Uterus (tissue), 3 donors: ENCODE measurements at regions not wholly inside any gene's neighbourhood (a gene's known extent, or its start where the extent isn't known, plus 50 kb on each side); places are given as distances from the start of the nearest gene placed in this dataset.

Source experiments
- DNase-seq, 2 donors: peaks; one replicate each; pipeline ENCODE4 v3.0.0-alpha.2; 2019 to 2020
- H3K27ac ChIP-seq, 2 donors: fragments of 200-600 bp; sonication (generic); 1 replicate in 1 of 2; 2 replicates in 1 of 2; pipeline ENCODE4 v1.5.1; 2016 to 2018
- H3K27me3 ChIP-seq, 2 donors: fragments of 200-600 bp; sonication (generic); one replicate each; pipeline ENCODE4 v1.5.1; 2018 to 2019; ENCODE audit warnings: control low read depth in 1 of 2
- H3K36me3 ChIP-seq, 2 donors: fragments of 200-600 bp; sonication (generic); one replicate each; pipeline ENCODE4 v1.5.1; 2019; ENCODE audit warnings: control low read depth in 1 of 2
- H3K4me1 ChIP-seq, 2 donors: fragments of 200-600 bp; sonication (generic); one replicate each; pipeline ENCODE4 v1.5.1; 2018 to 2019; ENCODE audit warnings: control low read depth in 1 of 2
- H3K4me3 ChIP-seq, 2 donors: fragments of 200-600 bp; sonication (generic); 1 replicate in 1 of 2; 2 replicates in 1 of 2; pipeline ENCODE4 v1.5.1; 2018 to 2019; ENCODE audit warnings: mild to moderate bottlenecking in 1 of 2
- H3K9me3 ChIP-seq, 2 donors: fragments of 200-600 bp; sonication (generic); one replicate each; pipeline ENCODE4 v1.5.1; 2019; ENCODE audit warnings: control low read depth in 1 of 2
- CTCF ChIP-seq, 4 experiments: fragments of 200-600 bp in 2 of 4; fragments of 450-650 bp in 2 of 4; sonication (generic) in 2 of 4; IDR thresholded peaks; one replicate each; pipeline ENCODE4 v1.5.1; 2016 to 2019; ENCODE audit warnings: antibody characterized with exemption in 4 of 4, mild to moderate bottlenecking in 2 of 4, moderate library complexity in 1 of 4
- POLR2A ChIP-seq, 2 donors: fragments of 450-650 bp; IDR thresholded peaks; one replicate each; pipeline ENCODE4 v1.6.1; 2016; ENCODE audit warnings: antibody characterized with exemption in 2 of 2, mild to moderate bottlenecking in 1 of 2, moderate library complexity in 1 of 2
- intact Hi-C: fragments of 100-400 bp; cut with DNase I; formaldehyde crosslinking; loops from one replicate; pipeline ENCODE4 v1.15.1; 2023; ENCODE audit warnings: low total_unique reads
- donor health status: DM: yes; HTN: yes; CAD: no.

- Histone ChIP-seq H3K4me3 (no peak overlapping the region), H3K36me3 (no peaks in the 10 kb centered on the region), H3K27me3 (no peaks in the 10 kb centered on the region), H3K9me3 (no peaks in the 10 kb centered on the region), H3K4me1 (no peaks in the 10 kb centered on the region), H3K27ac (no peak overlapping the region)
- DNase-seq = no peak
- TF ChIP-seq CTCF (IDR thresholded peaks at IDR 0.05) (no peak), POLR2A (IDR thresholded peaks at IDR 0.05) (no peak)
- intact Hi-C loops = no loop called here
Measured at GRCh38 chr5:155960177-155960576, 366.8 kb upstream of the SGCD start.

DNA sequence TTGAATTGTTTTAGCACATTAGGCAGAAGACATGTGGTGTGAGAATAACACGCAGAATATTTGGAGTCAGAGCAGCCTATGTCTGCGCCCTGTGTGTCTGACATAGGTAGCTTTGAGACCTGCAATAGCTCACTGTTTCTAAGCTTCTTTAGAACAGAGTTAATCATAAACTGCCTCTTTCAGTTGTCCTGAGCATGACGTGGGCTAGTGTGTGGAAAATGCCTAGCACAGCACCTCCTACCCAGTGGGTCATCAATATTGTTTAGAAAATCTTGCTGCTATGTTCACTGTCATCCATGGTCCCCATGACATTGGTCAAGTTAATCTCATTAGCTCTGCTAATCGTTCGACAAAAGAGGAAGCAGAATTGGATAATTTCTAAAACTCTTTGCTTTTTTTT is 357.4 kb upstream of the SGCD start:
- no peak overlapping the region for H3K4me3 ChIP-seq
- H3K9me3 ChIP-seq = no peaks in the 10 kb centered on the region
- no peak overlapping the region for H3K27ac ChIP-seq
- H3K4me1 ChIP-seq = no peaks in the 10 kb centered on the region
- intact Hi-C loops = no loop called here
- no peaks in the 10 kb centered on the region for H3K36me3 ChIP-seq
- no peaks in the 10 kb centered on the region for H3K27me3 ChIP-seq
- no peak for TF ChIP-seq CTCF (IDR thresholded peaks at IDR 0.05)
- no peak for TF ChIP-seq POLR2A (IDR thresholded peaks at IDR 0.05)
- DNase-seq = no peak

DNA sequence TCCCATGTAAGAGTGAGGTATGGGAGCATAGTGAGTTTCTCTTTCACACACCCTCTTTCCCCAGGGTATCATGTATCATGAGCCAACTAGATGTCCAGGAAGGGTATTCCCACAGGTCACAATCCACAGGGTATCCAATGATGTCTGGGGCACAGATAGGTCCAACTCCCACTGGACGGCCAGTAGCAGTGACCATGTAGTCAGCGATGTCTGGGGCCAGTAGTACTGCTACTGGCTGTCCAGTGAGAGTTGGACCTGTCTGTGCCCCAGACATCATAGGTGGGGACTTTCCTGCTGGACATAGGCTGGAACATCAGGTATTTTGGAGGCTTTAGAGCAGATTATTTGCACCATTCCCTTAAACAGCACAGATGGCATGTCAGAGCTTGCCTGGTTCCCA is 352.6 kb upstream of the SGCD start:
- no peaks in the 10 kb centered on the region for H3K36me3 ChIP-seq
- TF ChIP-seq CTCF (IDR thresholded peaks at IDR 0.05) = no peak
- no peak for TF ChIP-seq POLR2A (IDR thresholded peaks at IDR 0.05)
- H3K9me3 ChIP-seq = no peaks in the 10 kb centered on the region
- no peaks in the 10 kb centered on the region for H3K27me3 ChIP-seq
- H3K4me1 ChIP-seq = no peaks in the 10 kb centered on the region
- DNase-seq = no peak
- no peak overlapping the region for H3K4me3 ChIP-seq
- H3K27ac ChIP-seq = no peak overlapping the region
- intact Hi-C loops = no loop called here

DNA sequence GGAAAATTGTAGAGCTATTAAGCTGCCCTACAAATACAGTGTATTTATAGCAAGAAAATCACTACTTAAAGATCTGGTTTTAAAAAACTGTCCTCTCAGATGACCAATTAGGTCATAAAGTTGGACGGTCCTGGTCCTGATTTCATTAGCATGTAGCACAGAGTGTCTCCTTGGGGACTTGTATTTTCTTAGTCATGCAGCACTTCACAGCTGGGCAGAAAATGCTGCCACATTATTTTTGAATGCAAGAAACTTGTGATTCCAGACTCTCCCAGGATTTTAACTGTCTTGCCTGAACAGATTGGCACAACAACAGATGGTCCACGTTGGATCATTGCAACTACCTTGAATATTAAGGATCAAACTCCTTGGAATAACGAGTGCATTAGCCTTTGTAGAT is 348.1 kb upstream of the SGCD start:
- Histone ChIP-seq H3K4me3 (no peak overlapping the region), H3K9me3 (no peaks in the 10 kb centered on the region), H3K27me3 (no peaks in the 10 kb centered on the region), H3K4me1 (no peaks in the 10 kb centered on the region), H3K27ac (no peak overlapping the region), H3K36me3 (no peaks in the 10 kb centered on the region)
- TF ChIP-seq CTCF (IDR thresholded peaks at IDR 0.05) (no peak), POLR2A (IDR thresholded peaks at IDR 0.05) (no peak)
- intact Hi-C loops = no loop called here
- no peak for DNase-seq

DNA sequence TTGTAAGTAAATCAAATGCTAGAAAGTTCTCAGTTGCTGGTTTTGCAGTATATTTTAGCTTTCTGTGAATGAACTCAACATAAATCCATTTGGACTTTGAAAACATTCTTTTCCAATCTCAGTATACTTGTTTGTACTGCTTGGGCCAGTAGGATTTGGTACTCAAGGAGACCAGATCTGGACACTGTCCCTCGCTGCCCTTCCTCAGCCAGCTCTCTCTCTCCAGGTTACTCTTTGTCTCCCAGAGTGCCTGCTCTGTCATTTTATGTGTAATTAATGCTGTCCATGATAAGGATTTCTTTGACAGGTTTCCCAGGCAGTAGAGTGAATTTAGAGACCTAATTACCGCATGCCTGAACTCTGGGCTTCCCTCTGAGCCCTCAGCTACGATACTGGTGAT is 344.6 kb upstream of the SGCD start:
- Histone ChIP-seq H3K4me1 (no peaks in the 10 kb centered on the region), H3K27ac (no peak overlapping the region), H3K27me3 (no peaks in the 10 kb centered on the region), H3K9me3 (no peaks in the 10 kb centered on the region), H3K36me3 (no peaks in the 10 kb centered on the region), H3K4me3 (no peak overlapping the region)
- intact Hi-C loops = no loop called here
- no peak for DNase-seq
- TF ChIP-seq CTCF (IDR thresholded peaks at IDR 0.05) (no peak), POLR2A (IDR thresholded peaks at IDR 0.05) (no peak)
